Stomach (tissue), 8 donors: ENCODE measurements at regions not wholly inside any gene's neighbourhood (a gene's known extent, or its start where the extent isn't known, plus 50 kb on each side); places are given as distances from the start of the nearest gene placed in this dataset.

Experiments
- DNase-seq, 2 donors: peaks; one replicate each; pipeline versions ENCODE4 v3.0.0 to v3.0.0-alpha.2; 2013 to 2019
- H3K27ac ChIP-seq, 5 donors: fragments of 200-600 bp in 4 of 5; sonication (generic) in 4 of 5; one replicate each; pipeline ENCODE4 v1.5.1; 2013 to 2019; ENCODE audit warnings: mild to moderate bottlenecking in 1 of 5, moderate library complexity in 1 of 5
- H3K27me3 ChIP-seq, 3 donors: fragments of 200-600 bp; sonication (generic); one replicate each; pipeline ENCODE4 v1.5.1; 2017 to 2019; ENCODE audit warnings: mixed run types in 1 of 3
- H3K36me3 ChIP-seq, 4 donors: fragments of 200-600 bp; sonication (generic); 1 replicate in 3 of 4; 2 replicates in 1 of 4; pipeline ENCODE4 v1.5.1; 2016 to 2019
- H3K4me1 ChIP-seq, 4 donors: fragments of 200-600 bp; sonication (generic); one replicate each; pipeline ENCODE4 v1.5.1; 2016 to 2019
- H3K4me3 ChIP-seq, 4 donors: fragments of 200-600 bp; sonication (generic) in 3 of 4; one replicate each; pipeline ENCODE4 v1.5.1; 2016 to 2019; ENCODE audit warnings: mild to moderate bottlenecking in 1 of 4
- H3K9me3 ChIP-seq, 4 donors: fragments of 200-600 bp; sonication (generic); one replicate each; pipeline ENCODE4 v1.5.1; 2016 to 2019
- EP300 ChIP-seq: sonication (generic); formaldehyde crosslinking; IDR thresholded peaks from one replicate; pipeline ENCODE4 v1.6.1; 2017; ENCODE audit warnings: antibody characterized with exemption
- POLR2A ChIP-seq, 4 donors: fragments of 450-650 bp; IDR thresholded peaks; one replicate each; pipeline ENCODE4 v1.6.1; 2016; ENCODE audit warnings: antibody characterized with exemption in 4 of 4, control low read depth in 2 of 4, mild to moderate bottlenecking in 1 of 4, moderate library complexity in 1 of 4
- POLR2AphosphoS5 ChIP-seq, 3 donors: sonication (generic); formaldehyde crosslinking; IDR thresholded peaks; one replicate each; pipeline ENCODE4 v1.6.1; 2016; ENCODE audit warnings: antibody characterized with exemption in 3 of 3
- WGBS, 5 donors: extraction: QIAGEN DNeasy Blood & Tissue Kit in 3 of 5; methylation state at CpG; one replicate each; pipeline versions ENCODE4 v1.1.5 to v1.1.7; 2013 to 2018; 5-methylcytosine and 5-hydroxymethylcytosine counted together
- intact Hi-C: fragments of 100-400 bp; cut with DNase I; formaldehyde crosslinking; loops from one replicate; pipeline ENCODE4 v1.15.1; 2023; ENCODE audit warnings: low total_unique reads
- TF ChIP-seq, protein P1 (sequence below), 7 experiments: fragments of 450-650 bp in 4 of 7; fragments of 200-600 bp in 3 of 7; sonication (generic) in 3 of 7; IDR thresholded peaks; one replicate each; pipeline ENCODE4 v1.5.1; 2016 to 2019; ENCODE audit warnings: antibody characterized with exemption in 7 of 7, control low read depth in 2 of 7, mild to moderate bottlenecking in 1 of 7
- donor health status: healthy with polysubstance abuse.
- donor health status: Bipolar disorder and iron deficiency.
- donor health status: healthy.

GRCh38 chr11:80916173-80916798, 1475.5 kb upstream of the TENM4 start:
- Histone ChIP-seq H3K4me1 (no peaks in the 10 kb centered on the region), H3K4me3 (no peak overlapping the region), H3K27me3 (no peaks in the 10 kb centered on the region), H3K27ac (no peak overlapping the region), H3K9me3 (no peaks in the 10 kb centered on the region), H3K36me3 (no peaks in the 10 kb centered on the region)
- TF ChIP-seq, protein P1, sequence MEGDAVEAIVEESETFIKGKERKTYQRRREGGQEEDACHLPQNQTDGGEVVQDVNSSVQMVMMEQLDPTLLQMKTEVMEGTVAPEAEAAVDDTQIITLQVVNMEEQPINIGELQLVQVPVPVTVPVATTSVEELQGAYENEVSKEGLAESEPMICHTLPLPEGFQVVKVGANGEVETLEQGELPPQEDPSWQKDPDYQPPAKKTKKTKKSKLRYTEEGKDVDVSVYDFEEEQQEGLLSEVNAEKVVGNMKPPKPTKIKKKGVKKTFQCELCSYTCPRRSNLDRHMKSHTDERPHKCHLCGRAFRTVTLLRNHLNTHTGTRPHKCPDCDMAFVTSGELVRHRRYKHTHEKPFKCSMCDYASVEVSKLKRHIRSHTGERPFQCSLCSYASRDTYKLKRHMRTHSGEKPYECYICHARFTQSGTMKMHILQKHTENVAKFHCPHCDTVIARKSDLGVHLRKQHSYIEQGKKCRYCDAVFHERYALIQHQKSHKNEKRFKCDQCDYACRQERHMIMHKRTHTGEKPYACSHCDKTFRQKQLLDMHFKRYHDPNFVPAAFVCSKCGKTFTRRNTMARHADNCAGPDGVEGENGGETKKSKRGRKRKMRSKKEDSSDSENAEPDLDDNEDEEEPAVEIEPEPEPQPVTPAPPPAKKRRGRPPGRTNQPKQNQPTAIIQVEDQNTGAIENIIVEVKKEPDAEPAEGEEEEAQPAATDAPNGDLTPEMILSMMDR (IDR thresholded peaks at IDR 0.05), result no peak
- TF ChIP-seq POLR2AphosphoS5 (IDR thresholded peaks at IDR 0.05), result no peak
- TF ChIP-seq EP300, result no peak
- no peak for TF ChIP-seq POLR2A (IDR thresholded peaks at IDR 0.05)
- intact Hi-C loops, result no loop called here
- DNase-seq, result no peak
- 71 to 85% (median 82%) methylated on average over 1 of the region's 1 CpG for WGBS, 5 donors

DNA sequence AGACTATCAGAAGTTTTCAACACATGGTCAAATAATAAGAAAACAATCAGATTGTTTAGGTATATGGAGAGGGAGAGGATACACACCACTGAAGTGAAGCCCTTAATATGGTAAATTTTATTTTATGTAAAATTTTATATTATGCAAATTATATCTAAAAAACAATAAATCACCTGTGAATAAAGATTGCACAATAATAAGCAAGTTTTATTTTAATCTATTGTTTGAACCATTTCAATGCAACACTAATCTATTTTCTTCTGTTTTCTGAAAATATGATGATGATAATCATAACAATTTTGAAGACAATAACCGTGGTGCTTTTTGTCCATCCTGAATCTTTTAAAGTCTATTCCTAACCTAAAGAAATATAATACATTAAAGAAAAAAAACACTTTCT, 1473.5 kb upstream of the TENM4 start:
- H3K36me3 ChIP-seq, result no peaks in the 10 kb centered on the region
- no peaks in the 10 kb centered on the region for H3K27me3 ChIP-seq
- no peaks in the 10 kb centered on the region for H3K4me1 ChIP-seq
- TF ChIP-seq POLR2AphosphoS5 (IDR thresholded peaks at IDR 0.05) (no peak), EP300 (no peak), POLR2A (IDR thresholded peaks at IDR 0.05) (no peak)
- TF ChIP-seq, protein P1 (IDR thresholded peaks at IDR 0.05), result no peak
- H3K27ac ChIP-seq, result no peak overlapping the region
- no peak for DNase-seq
- no peaks in the 10 kb centered on the region for H3K9me3 ChIP-seq
- no peak overlapping the region for H3K4me3 ChIP-seq
- intact Hi-C loops, result no loop called here
- 83 to 92% (median 85%) methylated on average over 1 of the region's 1 CpG for WGBS, 5 donors

- DNase-seq, result no peak
- TF ChIP-seq EP300, result no peak
- TF ChIP-seq, protein P1 (IDR thresholded peaks at IDR 0.05), result no peak
- no peaks in the 10 kb centered on the region for H3K4me1 ChIP-seq
- H3K27me3 ChIP-seq, result no peaks in the 10 kb centered on the region
- no peak overlapping the region for H3K27ac ChIP-seq
- H3K36me3 ChIP-seq, result no peaks in the 10 kb centered on the region
- 39 to 69% (median 48%) methylated on average over 1 of the region's 1 CpG for WGBS, 5 donors
- intact Hi-C loops, result no loop called here
- no peaks in the 10 kb centered on the region for H3K9me3 ChIP-seq
- no peak overlapping the region for H3K4me3 ChIP-seq
Measured at GRCh38 chr11:80911666-80912065, 1470.8 kb upstream of the TENM4 start.

GRCh38 chr11:80900265-80900664, 1459.4 kb upstream of the TENM4 start:
- H3K27me3 ChIP-seq, result no peaks in the 10 kb centered on the region
- H3K4me3 ChIP-seq, result no peak overlapping the region
- WGBS, 5 donors, result 56 to 90% (median 70%) methylated on average over 2 of the region's 2 CpGs
- peak in 1 of 2 donors; percentile 7 for DNase-seq
- no peaks in the 10 kb centered on the region for H3K4me1 ChIP-seq
- H3K27ac ChIP-seq, result no peak overlapping the region
- no peaks in the 10 kb centered on the region for H3K36me3 ChIP-seq
- intact Hi-C loops, result no loop called here
- no peak for TF ChIP-seq POLR2A (IDR thresholded peaks at IDR 0.05)
- no peak for TF ChIP-seq EP300
- TF ChIP-seq, protein P1 (IDR thresholded peaks at IDR 0.05), result no peak
- TF ChIP-seq POLR2AphosphoS5 (IDR thresholded peaks at IDR 0.05), result no peak
- H3K9me3 ChIP-seq, result peaks cover 0 to 10% (median 0%) of the 10 kb centered on the region in 4 donors
